Small intestine (tissue), 7 donors: ENCODE measurements at regions not wholly inside any gene's neighbourhood (a gene's known extent, or its start where the extent isn't known, plus 50 kb on each side); places are given as distances from the start of the nearest gene placed in this dataset.

Experiments used
- DNase-seq, 2 donors: peaks; one replicate each; pipeline versions ENCODE4 v3.0.0 to v3.0.0-alpha.2; 2013
- FAIRE-seq: peaks from 2 replicates; lab custom pipeline; 2012; peaks lifted over from hg19 to GRCh38; lab: Jason Lieb, UNC
- H3K27ac ChIP-seq, 3 donors: one replicate each; pipeline ENCODE4 v1.5.1; 2013; ENCODE audit warnings: low read length in 2 of 3, mild to moderate bottlenecking in 2 of 3, control low read depth in 1 of 3, inconsistent platforms in 1 of 3, low read depth in 1 of 3, moderate library complexity in 1 of 3
- H3K27me3 ChIP-seq, 3 donors: one replicate each; pipeline ENCODE4 v1.6.1; 2013; ENCODE audit warnings: low read length in 3 of 3, inconsistent platforms in 1 of 3; ENCODE audit not compliant: control insufficient read depth in 3 of 3, insufficient read depth in 3 of 3
- H3K36me3 ChIP-seq, 3 donors: one replicate each; pipeline ENCODE4 v1.6.1; 2013; ENCODE audit warnings: low read length in 3 of 3, inconsistent platforms in 1 of 3, low read depth in 1 of 3, mild to moderate bottlenecking in 1 of 3, moderate library complexity in 1 of 3; ENCODE audit not compliant: control insufficient read depth in 3 of 3, insufficient read depth in 2 of 3
- H3K4me1 ChIP-seq, 3 donors: one replicate each; pipeline ENCODE4 v1.6.1; 2013; ENCODE audit warnings: low read length in 2 of 3, inconsistent platforms in 1 of 3, low read depth in 1 of 3, mild to moderate bottlenecking in 1 of 3, moderate library complexity in 1 of 3; ENCODE audit not compliant: control insufficient read depth in 3 of 3, insufficient read depth in 2 of 3
- H3K4me3 ChIP-seq, 3 donors: one replicate each; pipeline ENCODE4 v1.5.1; 2013; ENCODE audit warnings: low read length in 3 of 3, control low read depth in 1 of 3, inconsistent platforms in 1 of 3, low read depth in 1 of 3, mild to moderate bottlenecking in 1 of 3, moderate library complexity in 1 of 3
- H3K9me3 ChIP-seq, 2 donors: one replicate each; pipeline ENCODE4 v1.6.1; 2013; ENCODE audit warnings: low read depth in 1 of 2, low read length in 1 of 2; ENCODE audit not compliant: control insufficient read depth in 2 of 2, insufficient read depth in 1 of 2
- WGBS, 3 donors: extraction: QIAGEN DNeasy Blood & Tissue Kit; methylation state at CpG; one replicate each; pipeline ENCODE4 v1.1.7; 2013; 5-methylcytosine and 5-hydroxymethylcytosine counted together
- donor health status: healthy with polysubstance abuse.
- donor health status: control.
- donor health status: control.
- donor health status: Bipolar disorder and iron deficiency.
- donor health status: healthy.

DNA sequence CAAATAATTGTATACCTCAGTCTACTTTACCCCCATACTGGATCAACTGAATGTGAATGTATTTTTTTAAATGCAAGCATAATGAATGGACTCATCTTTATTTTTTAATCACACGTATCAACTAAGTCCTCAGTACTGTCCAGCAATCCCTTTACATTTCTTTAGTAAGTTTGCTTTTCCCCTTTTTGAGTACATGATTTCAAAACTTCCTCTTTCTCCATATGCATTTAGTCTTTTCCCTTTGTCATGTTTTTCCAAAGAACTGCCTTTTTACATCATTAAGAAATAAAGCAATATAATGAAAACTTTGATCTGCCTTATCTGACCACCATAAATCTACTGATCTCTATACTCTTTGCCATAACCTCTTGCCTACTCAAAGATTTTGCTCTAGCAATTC lies 182.5 kb upstream of the AKR1E2 start:
- H3K9me3 ChIP-seq, result no peaks in the 10 kb centered on the region
- H3K27ac ChIP-seq, result no peak overlapping the region
- H3K36me3 ChIP-seq, result no peaks in the 10 kb centered on the region
- H3K4me3 ChIP-seq, result no peak overlapping the region
- no peak for FAIRE-seq
- peaks cover 0 to 3% (median 0%) of the 10 kb centered on the region in 3 donors for H3K27me3 ChIP-seq
- no peaks in the 10 kb centered on the region for H3K4me1 ChIP-seq
- WGBS, 3 donors, result 88 to 96% (median 94%) methylated on average over 1 of the region's 1 CpG
- no peak for DNase-seq

DNA sequence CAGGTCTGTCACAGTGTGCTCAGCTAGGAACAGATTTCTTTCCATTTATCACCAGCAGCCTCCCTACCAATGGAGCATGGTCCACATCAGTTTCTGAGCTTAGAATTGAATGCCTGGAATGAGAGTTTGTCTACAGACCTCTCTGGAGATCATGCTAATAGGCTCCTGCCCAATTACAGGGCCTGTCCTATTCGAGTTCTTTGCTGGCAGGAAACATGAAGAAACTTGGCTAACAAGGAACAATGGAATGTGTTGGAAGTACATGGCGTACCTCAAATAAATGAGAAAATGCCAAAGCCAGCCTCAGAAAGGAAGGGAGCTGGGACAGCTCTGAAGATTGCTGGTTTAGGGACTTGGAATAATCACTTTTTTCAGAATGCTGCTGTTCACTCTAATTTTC lies 186.0 kb upstream of the AKR1E2 start:
- H3K4me3 ChIP-seq, result no peak overlapping the region
- H3K27me3 ChIP-seq, result peaks cover 0 to 3% (median 0%) of the 10 kb centered on the region in 3 donors
- WGBS, 3 donors, result 69 to 78% (median 73%) methylated on average over 2 of the region's 2 CpGs
- no peaks in the 10 kb centered on the region for H3K4me1 ChIP-seq
- no peaks in the 10 kb centered on the region for H3K9me3 ChIP-seq
- FAIRE-seq (no peak), DNase-seq (no peak)
- no peaks in the 10 kb centered on the region for H3K36me3 ChIP-seq
- H3K27ac ChIP-seq, result no peak overlapping the region

DNA sequence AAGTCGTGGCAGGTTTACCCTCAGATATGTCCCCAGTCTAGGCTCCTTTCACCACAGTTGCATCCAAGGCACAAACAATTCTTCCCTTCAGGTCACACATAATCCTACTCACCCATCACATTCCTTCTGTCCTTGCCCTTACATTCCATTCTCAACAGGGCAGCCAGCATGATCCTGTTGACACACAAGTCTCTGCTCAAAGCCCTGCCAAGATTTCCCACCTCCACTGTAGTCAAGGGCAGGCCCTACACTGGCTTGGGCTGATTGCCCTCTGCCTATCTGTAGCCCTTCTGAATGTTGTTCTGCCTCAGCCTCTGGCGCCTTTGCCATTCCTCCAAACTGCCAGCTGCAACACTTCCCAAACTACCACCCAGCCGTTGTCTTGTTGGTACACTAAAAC lies 187.9 kb upstream of the AKR1E2 start:
- no peaks in the 10 kb centered on the region for H3K36me3 ChIP-seq
- H3K27ac ChIP-seq, result no peak overlapping the region
- no peak overlapping the region for H3K4me3 ChIP-seq
- H3K9me3 ChIP-seq, result no peaks in the 10 kb centered on the region
- no peak for FAIRE-seq
- 80 to 87% (median 83%) methylated on average over 3 of the region's 3 CpGs for WGBS, 3 donors
- DNase-seq, result no peak
- H3K27me3 ChIP-seq, result peaks cover 0 to 3% (median 0%) of the 10 kb centered on the region in 3 donors
- no peaks in the 10 kb centered on the region for H3K4me1 ChIP-seq

DNA sequence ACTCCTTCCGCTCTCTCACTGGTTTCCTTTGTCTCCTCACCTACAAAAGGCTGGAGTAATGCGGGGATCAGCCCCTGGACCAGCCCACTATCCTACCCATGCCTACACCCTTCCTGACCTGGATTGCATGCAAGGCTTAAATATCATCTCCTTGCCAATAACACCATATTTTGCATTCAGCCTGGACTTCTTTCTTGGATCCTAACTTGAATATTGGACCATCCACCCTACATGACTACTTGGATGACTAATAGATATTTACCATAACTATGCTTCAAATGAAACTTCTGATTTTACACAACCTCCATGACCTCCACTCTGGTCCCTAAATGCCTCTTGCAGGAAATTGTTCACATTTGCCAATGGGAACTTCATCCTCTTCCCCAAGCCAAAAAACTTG lies 188.3 kb upstream of the AKR1E2 start:
- 89 to 97% (median 95%) methylated on average over 2 of the region's 2 CpGs for WGBS, 3 donors
- Histone ChIP-seq H3K27ac (no peak overlapping the region), H3K27me3 (no peaks in the 10 kb centered on the region), H3K9me3 (no peaks in the 10 kb centered on the region), H3K4me3 (no peak overlapping the region), H3K4me1 (no peaks in the 10 kb centered on the region), H3K36me3 (no peaks in the 10 kb centered on the region)
- no peak for DNase-seq
- FAIRE-seq, result no peak

DNA sequence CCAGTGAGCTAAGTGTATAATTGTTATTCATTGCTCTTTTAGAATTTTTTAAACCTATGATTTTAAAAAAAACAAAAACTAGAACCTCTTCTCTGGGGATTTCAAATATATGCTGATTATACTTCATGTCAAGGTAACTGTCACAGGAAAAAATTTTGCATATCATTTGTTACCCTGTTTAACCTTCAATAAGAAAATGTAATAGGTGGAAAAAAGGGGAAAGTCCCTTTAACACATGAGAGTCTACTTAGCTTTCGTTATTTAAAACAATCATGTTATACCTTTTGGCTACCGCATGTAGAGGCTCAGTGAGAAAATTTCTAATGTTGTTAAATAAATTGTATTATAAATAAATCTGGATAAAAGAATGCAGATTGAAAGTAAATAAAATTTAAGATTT lies 190.1 kb upstream of the AKR1E2 start:
- no peaks in the 10 kb centered on the region for H3K36me3 ChIP-seq
- no peaks in the 10 kb centered on the region for H3K4me1 ChIP-seq
- WGBS, 3 donors, result 74 to 81% (median 76%) methylated on average over 2 of the region's 2 CpGs
- no peak overlapping the region for H3K27ac ChIP-seq
- H3K4me3 ChIP-seq, result no peak overlapping the region
- DNase-seq, result no peak
- no peaks in the 10 kb centered on the region for H3K9me3 ChIP-seq
- no peaks in the 10 kb centered on the region for H3K27me3 ChIP-seq
- FAIRE-seq, result no peak

DNA sequence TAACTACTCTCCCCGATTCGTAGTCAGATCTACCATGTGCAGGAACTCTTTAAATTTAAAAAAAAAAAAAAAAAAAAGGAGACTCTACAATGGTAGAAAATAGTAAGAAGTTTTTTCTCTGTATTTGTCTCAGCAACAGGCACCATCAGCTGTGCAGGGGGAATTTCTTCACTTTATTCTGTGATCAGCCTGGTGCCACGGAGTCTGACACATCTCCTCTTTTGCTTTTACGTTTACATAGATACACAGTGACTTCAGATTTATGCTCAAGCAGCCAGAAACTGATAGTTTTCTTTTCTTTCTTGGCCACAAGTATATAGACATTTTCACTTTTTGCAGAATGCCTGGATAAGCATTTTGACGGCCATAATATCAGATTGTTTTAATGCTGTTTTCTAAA lies 190.6 kb upstream of the AKR1E2 start:
- Histone ChIP-seq H3K4me1 (no peaks in the 10 kb centered on the region), H3K27ac (no peak overlapping the region), H3K4me3 (no peak overlapping the region), H3K36me3 (no peaks in the 10 kb centered on the region), H3K27me3 (no peaks in the 10 kb centered on the region), H3K9me3 (no peaks in the 10 kb centered on the region)
- FAIRE-seq (no peak), DNase-seq (no peak)
- WGBS, 3 donors, result 71 to 78% (median 73%) methylated on average over 5 of the region's 5 CpGs

DNA sequence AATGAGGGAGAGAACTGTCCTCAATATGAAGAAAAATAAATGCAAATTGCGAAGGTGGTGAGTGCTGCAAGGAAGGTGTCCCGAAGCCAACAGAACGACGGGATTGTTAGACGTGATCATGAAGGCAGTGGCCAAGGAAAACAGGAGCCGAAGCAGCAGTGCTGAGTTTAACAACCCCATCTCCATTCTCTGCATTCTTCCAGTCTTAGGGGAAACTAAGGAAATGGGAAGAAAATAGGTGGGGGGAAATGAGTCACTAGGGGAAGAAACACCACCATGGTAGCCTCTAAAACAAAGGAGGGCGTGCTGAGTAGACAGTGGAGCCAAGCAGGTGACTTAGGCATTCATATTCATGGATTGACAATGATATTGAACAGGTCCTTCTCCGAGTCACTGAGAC lies 192.2 kb upstream of the AKR1E2 start:
- Histone ChIP-seq H3K9me3 (no peaks in the 10 kb centered on the region), H3K27ac (no peak overlapping the region), H3K36me3 (no peaks in the 10 kb centered on the region), H3K4me3 (no peak overlapping the region), H3K4me1 (no peaks in the 10 kb centered on the region), H3K27me3 (no peaks in the 10 kb centered on the region)
- FAIRE-seq (no peak), DNase-seq (no peak)
- WGBS, 3 donors, result 83 to 92% (median 83%) methylated on average over 8 of the region's 8 CpGs

DNA sequence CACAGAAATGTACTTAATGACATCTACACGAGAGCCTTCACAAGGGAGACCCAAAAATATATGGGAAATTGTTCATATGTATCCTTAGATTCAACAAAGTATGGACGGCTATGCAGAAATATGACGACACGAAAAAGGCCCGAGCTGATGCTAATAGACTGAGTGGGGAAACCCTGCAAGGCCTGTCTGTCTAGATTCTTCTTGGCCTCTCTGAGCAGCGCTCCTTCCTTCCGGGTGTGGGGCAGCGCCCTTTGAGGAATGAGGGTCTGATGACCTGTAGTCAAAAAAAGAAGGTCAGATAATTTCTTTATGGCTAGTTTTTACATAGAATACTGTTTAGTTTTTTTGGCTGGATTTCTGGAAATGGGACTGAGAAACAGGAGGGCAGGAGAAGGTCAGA lies 192.8 kb upstream of the AKR1E2 start:
- Histone ChIP-seq H3K4me3 (no peak overlapping the region), H3K9me3 (no peaks in the 10 kb centered on the region), H3K27ac (no peak overlapping the region), H3K27me3 (no peaks in the 10 kb centered on the region), H3K4me1 (no peaks in the 10 kb centered on the region), H3K36me3 (no peaks in the 10 kb centered on the region)
- 88 to 92% (median 91%) methylated on average over 8 of the region's 8 CpGs for WGBS, 3 donors
- FAIRE-seq, result no peak
- no peak for DNase-seq

DNA sequence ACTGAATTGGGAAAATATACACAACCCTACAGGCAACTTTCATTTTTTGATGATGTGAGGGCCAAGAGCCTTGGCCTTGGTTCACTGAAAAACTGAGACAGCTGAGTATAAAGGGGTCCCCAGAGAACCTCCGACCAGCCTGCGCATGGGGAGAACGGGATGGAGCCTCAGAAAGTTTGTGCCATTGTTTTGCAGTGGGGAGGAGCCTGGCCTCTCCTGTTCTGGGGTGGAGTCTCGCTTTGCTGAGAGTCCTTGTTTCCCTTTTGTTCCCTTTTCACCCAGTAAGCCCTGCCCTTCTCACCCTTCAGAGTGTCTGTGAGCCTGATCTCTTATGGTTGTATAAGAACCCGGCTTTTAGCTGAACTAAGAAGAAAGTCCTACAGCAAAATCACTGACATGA lies 193.2 kb upstream of the AKR1E2 start:
- no peaks in the 10 kb centered on the region for H3K9me3 ChIP-seq
- DNase-seq, result no peak
- no peak overlapping the region for H3K4me3 ChIP-seq
- 79 to 90% (median 85%) methylated on average over 5 of the region's 5 CpGs for WGBS, 3 donors
- H3K27me3 ChIP-seq, result no peaks in the 10 kb centered on the region
- no peak for FAIRE-seq
- no peak overlapping the region for H3K27ac ChIP-seq
- H3K4me1 ChIP-seq, result no peaks in the 10 kb centered on the region
- no peaks in the 10 kb centered on the region for H3K36me3 ChIP-seq
